Mesendoderm (in vitro differentiated cells): ENCODE measurements at regions not wholly inside any gene's neighbourhood (a gene's known extent, or its start where the extent isn't known, plus 50 kb on each side); places are given as distances from the start of the nearest gene placed in this dataset.

Source experiments
- DNase-seq: peaks from one replicate; pipeline ENCODE4 v3.0.0; 2013
- H2AK5ac ChIP-seq: 2 replicates; pipeline ENCODE4 v1.6.1; 2013; ENCODE audit warnings: low read length, inconsistent platforms
- H2BK120ac ChIP-seq: 2 replicates; pipeline ENCODE4 v1.6.1; 2013; ENCODE audit warnings: low read depth, mild to moderate bottlenecking, low read length, moderate library complexity, mixed read lengths
- H2BK15ac ChIP-seq: replicated peaks from 2 replicates; pipeline ENCODE4 v1.6.1; 2013; ENCODE audit warnings: low read depth, mild to moderate bottlenecking, moderate library complexity
- H2BK5ac ChIP-seq: 2 replicates; pipeline ENCODE4 v1.6.1; 2013; ENCODE audit warnings: low read length, inconsistent platforms
- H3K18ac ChIP-seq: 2 replicates; pipeline ENCODE4 v1.6.1; 2013; ENCODE audit warnings: mild to moderate bottlenecking, low read length, mixed read lengths
- H3K23ac ChIP-seq: one replicate; pipeline ENCODE4 v1.6.1; 2013; ENCODE audit warnings: low read length
- H3K27ac ChIP-seq: 2 replicates; pipeline ENCODE4 v1.5.1; 2013; ENCODE audit warnings: low read depth, mild to moderate bottlenecking, inconsistent platforms, low read length, moderate library complexity
- H3K27me3 ChIP-seq: 2 replicates; pipeline ENCODE4 v1.6.1; 2013; ENCODE audit warnings: low read length, control low read depth, mild to moderate bottlenecking, inconsistent platforms; ENCODE audit not compliant: insufficient read depth, poor library complexity
- H3K36me3 ChIP-seq: 2 replicates; pipeline ENCODE4 v1.6.1; 2013; ENCODE audit warnings: low read length, inconsistent platforms; ENCODE audit not compliant: control insufficient read depth, insufficient read depth
- H3K4ac ChIP-seq: one replicate; pipeline ENCODE4 v1.6.1; 2013; ENCODE audit warnings: low read depth, mild to moderate bottlenecking, low read length, moderate library complexity
- H3K4me1 ChIP-seq: 2 replicates; pipeline ENCODE4 v1.6.1; 2013; ENCODE audit warnings: low read depth, low read length, inconsistent platforms; ENCODE audit not compliant: control insufficient read depth
- H3K4me2 ChIP-seq: 2 replicates; pipeline ENCODE4 v1.6.1; 2013; ENCODE audit warnings: low read length
- H3K4me3 ChIP-seq: 2 replicates; pipeline ENCODE4 v1.5.1; 2013; ENCODE audit warnings: mild to moderate bottlenecking, low read length
- H3K56ac ChIP-seq: one replicate; pipeline ENCODE4 v1.6.1; 2013; ENCODE audit warnings: low read length
- H3K79me1 ChIP-seq: 2 replicates; pipeline ENCODE4 v1.6.1; 2013; ENCODE audit warnings: low read length, inconsistent platforms
- H3K79me2 ChIP-seq: 2 replicates; pipeline ENCODE4 v1.6.1; 2013; ENCODE audit warnings: mild to moderate bottlenecking, low read length; ENCODE audit not compliant: control insufficient read depth, insufficient read depth
- H3K9ac ChIP-seq: 2 replicates; pipeline ENCODE4 v1.6.1; 2013; ENCODE audit warnings: low read length, inconsistent platforms
- H4K5ac ChIP-seq: one replicate; pipeline ENCODE4 v1.6.1; 2013; ENCODE audit warnings: low read length
- H4K8ac ChIP-seq: one replicate; pipeline ENCODE4 v1.6.1; 2013; ENCODE audit warnings: low read depth, mild to moderate bottlenecking, control low read depth, low read length, moderate library complexity
- WGBS: extraction: QIAGEN DNeasy Blood & Tissue Kit; methylation state at CpG from one replicate; pipeline ENCODE4 v1.1.7; 2013; ENCODE audit warnings: low lambda C conversion rate, missing lambda C conversion rate; ENCODE audit not compliant: insufficient coverage; ENCODE audit errors: extremely low coverage; 5-methylcytosine and 5-hydroxymethylcytosine counted together

GRCh38 chr6:126608681-126609080, 268.8 kb downstream of the CENPW start:
- Histone ChIP-seq H3K4ac (no peak overlapping the region), H3K23ac (no peak overlapping the region), H3K4me2 (no peak overlapping the region), H3K18ac (no peak overlapping the region), H3K79me2 (no peaks in the 10 kb centered on the region), H2BK5ac (no peak overlapping the region), H4K8ac (no peak overlapping the region), H3K9ac (no peak overlapping the region), H2BK120ac (no peak overlapping the region), H4K5ac (no peak overlapping the region), H3K4me1 (no peaks in the 10 kb centered on the region), H2BK15ac (no peak overlapping the region), H3K27me3 (no peaks in the 10 kb centered on the region), H3K27ac (no peak overlapping the region), H3K79me1 (no peaks in the 10 kb centered on the region), H3K4me3 (no peak overlapping the region), H2AK5ac (no peak overlapping the region), H3K36me3 (no peaks in the 10 kb centered on the region), H3K56ac (no peak overlapping the region)
- no peak for DNase-seq
- WGBS: no CpG with 5 or more reads among the region's 4 CpGs

DNA sequence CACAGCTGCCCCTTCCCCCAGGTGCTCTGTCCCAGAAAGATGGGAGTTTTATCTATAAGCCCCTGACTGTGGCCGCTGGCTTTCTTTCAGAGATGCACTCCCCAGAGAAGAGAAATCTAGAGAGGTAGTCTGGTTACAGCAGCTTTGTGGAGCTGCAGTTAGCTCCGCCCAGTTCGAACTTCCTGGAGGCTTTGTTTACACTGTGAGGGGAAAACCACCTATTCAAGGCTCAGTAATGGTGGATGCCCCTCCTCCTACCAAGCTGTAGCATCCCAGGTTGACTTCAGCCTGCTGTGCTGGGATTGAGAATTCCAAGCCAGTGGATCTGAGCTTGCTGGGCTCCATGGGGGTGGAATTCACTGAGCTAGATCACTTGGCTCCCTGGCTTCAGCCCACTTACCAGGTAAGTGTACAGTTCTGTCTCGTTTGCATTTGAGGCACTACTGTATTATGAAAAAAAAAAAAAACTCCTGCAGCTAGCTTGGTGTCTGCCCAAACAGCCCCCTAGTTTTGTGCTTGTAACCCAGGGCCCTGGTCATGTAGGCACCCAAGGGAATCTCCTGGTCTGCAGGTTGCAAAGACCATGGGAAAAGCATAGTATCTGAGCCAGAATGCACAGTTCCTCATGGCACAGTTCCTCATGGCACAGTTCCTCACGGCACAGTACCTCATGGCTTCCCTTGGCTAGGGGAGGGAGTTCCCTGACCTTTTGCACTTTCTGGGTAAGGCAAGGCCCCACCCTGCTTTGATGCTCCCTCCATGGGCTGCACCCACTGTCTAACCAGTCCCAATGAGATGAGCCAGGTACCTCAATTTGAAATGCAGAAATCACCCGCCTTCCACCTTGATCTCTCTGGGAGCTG, 275.0 kb downstream of the CENPW start:
- no peak overlapping the region for H3K9ac ChIP-seq
- DNase-seq: peak; percentile 62
- no peak overlapping the region for H3K23ac ChIP-seq
- H3K27me3 ChIP-seq: no peaks in the 10 kb centered on the region
- H3K36me3 ChIP-seq: no peaks in the 10 kb centered on the region
- H2BK15ac ChIP-seq: no peak overlapping the region
- H3K18ac ChIP-seq: no peak overlapping the region
- H3K79me2 ChIP-seq: no peaks in the 10 kb centered on the region
- no CpG with 5 or more reads among the region's 6 CpGs for WGBS
- no peak overlapping the region for H3K4me3 ChIP-seq
- no peak overlapping the region for H3K4ac ChIP-seq
- H4K5ac ChIP-seq: no peak overlapping the region
- no peak overlapping the region for H3K27ac ChIP-seq
- H2AK5ac ChIP-seq: no peak overlapping the region
- H3K56ac ChIP-seq: no peak overlapping the region
- H3K79me1 ChIP-seq: no peaks in the 10 kb centered on the region
- H3K4me2 ChIP-seq: no peak overlapping the region
- no peak overlapping the region for H4K8ac ChIP-seq
- no peak overlapping the region for H2BK5ac ChIP-seq
- no peaks in the 10 kb centered on the region for H3K4me1 ChIP-seq
- no peak overlapping the region for H2BK120ac ChIP-seq

DNA sequence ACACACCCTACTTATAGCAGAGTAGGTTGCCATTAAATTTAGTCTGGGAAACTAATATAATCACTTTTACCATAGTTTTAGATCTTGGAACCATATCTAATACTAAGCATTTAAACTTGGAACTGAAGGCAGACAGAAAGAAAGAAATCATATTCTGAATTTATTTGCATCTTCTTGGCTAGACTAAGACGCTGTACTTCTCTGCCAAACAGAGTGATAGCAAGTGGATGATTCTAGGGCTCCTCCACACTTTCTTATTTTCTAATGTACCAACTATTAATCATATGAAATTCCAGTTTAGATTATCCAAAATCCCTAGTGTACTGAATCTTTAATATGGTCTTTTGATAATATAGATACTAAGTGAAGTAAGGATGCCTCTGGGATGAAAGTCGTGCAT, 277.0 kb downstream of the CENPW start:
- WGBS: no CpG with 5 or more reads among the region's 2 CpGs
- no peak overlapping the region for H2BK120ac ChIP-seq
- H3K79me2 ChIP-seq: no peaks in the 10 kb centered on the region
- no peak overlapping the region for H2BK15ac ChIP-seq
- no peak overlapping the region for H3K4me2 ChIP-seq
- H3K27ac ChIP-seq: no peak overlapping the region
- DNase-seq: no peak
- H2AK5ac ChIP-seq: no peak overlapping the region
- no peak overlapping the region for H3K23ac ChIP-seq
- H3K4me3 ChIP-seq: no peak overlapping the region
- H2BK5ac ChIP-seq: no peak overlapping the region
- H3K56ac ChIP-seq: no peak overlapping the region
- H3K4me1 ChIP-seq: no peaks in the 10 kb centered on the region
- H3K18ac ChIP-seq: no peak overlapping the region
- H3K9ac ChIP-seq: no peak overlapping the region
- H3K36me3 ChIP-seq: no peaks in the 10 kb centered on the region
- H4K5ac ChIP-seq: no peak overlapping the region
- H3K27me3 ChIP-seq: no peaks in the 10 kb centered on the region
- no peak overlapping the region for H3K4ac ChIP-seq
- H4K8ac ChIP-seq: no peak overlapping the region
- no peaks in the 10 kb centered on the region for H3K79me1 ChIP-seq

- no CpG with 5 or more reads among the region's 1 CpG for WGBS
- Histone ChIP-seq H3K36me3 (no peaks in the 10 kb centered on the region), H3K79me2 (no peaks in the 10 kb centered on the region)
Observed at GRCh38 chr6:126618639-126619343, 278.9 kb downstream of the CENPW start.

GRCh38 chr6:126620719-126621118, 280.8 kb downstream of the CENPW start:
- Histone ChIP-seq H3K4me2 (no peak overlapping the region), H3K56ac (no peak overlapping the region), H3K4me1 (no peaks in the 10 kb centered on the region), H3K18ac (no peak overlapping the region), H3K23ac (no peak overlapping the region), H2BK120ac (no peak overlapping the region), H3K79me2 (no peaks in the 10 kb centered on the region), H3K36me3 (no peaks in the 10 kb centered on the region), H4K8ac (no peak overlapping the region), H3K4ac (no peak overlapping the region), H3K9ac (no peak overlapping the region), H3K4me3 (no peak overlapping the region), H4K5ac (no peak overlapping the region), H3K27ac (no peak overlapping the region), H2BK15ac (no peak overlapping the region), H2AK5ac (no peak overlapping the region), H3K27me3 (no peaks in the 10 kb centered on the region), H2BK5ac (no peak overlapping the region), H3K79me1 (no peaks in the 10 kb centered on the region)
- WGBS: no CpG with 5 or more reads among the region's 1 CpG
- DNase-seq: no peak

More at GRCh38 chr6:126618639-126619343, 278.9 kb downstream of the CENPW start:
- DNase-seq: no peak
- Histone ChIP-seq H3K27ac (no peak overlapping the region), H3K4me1 (no peaks in the 10 kb centered on the region), H3K4me3 (no peak overlapping the region), H3K56ac (no peak overlapping the region), H3K4ac (no peak overlapping the region), H2BK15ac (no peak overlapping the region), H4K8ac (no peak overlapping the region), H2AK5ac (no peak overlapping the region), H3K18ac (no peak overlapping the region), H4K5ac (no peak overlapping the region), H2BK120ac (no peak overlapping the region), H3K23ac (no peak overlapping the region), H3K27me3 (no peaks in the 10 kb centered on the region), H3K4me2 (no peak overlapping the region), H3K9ac (no peak overlapping the region), H3K79me1 (no peaks in the 10 kb centered on the region), H2BK5ac (no peak overlapping the region)
